Adrenal gland (tissue), 9 donors: ENCODE measurements at regions not wholly inside any gene's neighbourhood (a gene's known extent, or its start where the extent isn't known, plus 50 kb on each side); places are given as distances from the start of the nearest gene placed in this dataset.

Experiments
- DNase-seq, 7 donors: peaks; one replicate each; pipeline ENCODE4 v3.0.0-alpha.2; 2019 to 2020
- H3K27ac ChIP-seq, 5 donors: fragments of 200-600 bp; sonication (generic) in 4 of 5; 1 replicate in 3 of 5; 2 replicates in 2 of 5; pipeline versions ENCODE4 v1.5.1 to v1.8.0; 2016 to 2020; ENCODE audit warnings: mild to moderate bottlenecking in 1 of 5
- H3K27me3 ChIP-seq: fragments of 200-600 bp; 2 replicates; pipeline ENCODE4 v1.8.0; 2021
- H3K36me3 ChIP-seq, 2 donors: fragments of 200-600 bp; replicated peaks in 1 of 2; 1 replicate in 1 of 2; 2 replicates in 1 of 2; pipeline versions ENCODE4 v1.5.1 to v1.8.0; 2018 to 2022
- H3K4me1 ChIP-seq, 2 donors: fragments of 200-600 bp; replicated peaks in 1 of 2; 1 replicate in 1 of 2; 2 replicates in 1 of 2; pipeline versions ENCODE4 v1.5.1 to v1.8.0; 2018 to 2021
- H3K4me3 ChIP-seq, 4 donors: fragments of 200-600 bp; sonication (generic) in 3 of 4; one replicate each; pipeline ENCODE4 v1.5.1; 2016 to 2018
- H3K9me3 ChIP-seq, 3 donors: fragments of 200-600 bp; sonication (generic) in 1 of 3; replicated peaks in 1 of 3; 1 replicate in 2 of 3; 2 replicates in 1 of 3; pipeline versions ENCODE4 v1.5.1 to v1.8.0; 2016 to 2021
- POLR2A ChIP-seq, 2 donors: fragments of 450-650 bp; IDR thresholded peaks; one replicate each; pipeline ENCODE4 v1.6.1; 2017; ENCODE audit warnings: antibody characterized with exemption in 2 of 2, mild to moderate bottlenecking in 2 of 2, moderate library complexity in 1 of 2
- WGBS, 4 donors: extraction: QIAGEN DNeasy Blood & Tissue Kit in 2 of 4; methylation state at CpG; one replicate each; pipeline versions ENCODE4 v1.1.5 to v1.1.7; 2013 to 2017; 5-methylcytosine and 5-hydroxymethylcytosine counted together
- intact Hi-C, 2 donors: fragments of 100-400 bp; cut with DNase I; formaldehyde crosslinking; loops; one replicate each; pipeline versions ENCODE4 v1.14.1 to v1.15.0; 2022 to 2023
- TF ChIP-seq, protein P1 (sequence below), 6 experiments: fragments of 450-650 bp in 4 of 6; fragments of 200-600 bp in 2 of 6; sonication (generic) in 1 of 6; IDR thresholded peaks; 1 replicate in 5 of 6; 2 replicates in 1 of 6; pipeline versions ENCODE4 v1.5.1 to v1.8.0; 2016 to 2021; ENCODE audit warnings: antibody characterized with exemption in 6 of 6, mild to moderate bottlenecking in 2 of 6, moderate library complexity in 1 of 6
- donor health status: healthy with polysubstance abuse.
- donor health status: Bipolar disorder and iron deficiency.
- donor health status: DM: yes; HTN: yes; CAD: no.
- donor health status: DM: no; HTN: no; CAD: no.
- donor health status: DM: no; HTN: no; CAD: no.

DNA sequence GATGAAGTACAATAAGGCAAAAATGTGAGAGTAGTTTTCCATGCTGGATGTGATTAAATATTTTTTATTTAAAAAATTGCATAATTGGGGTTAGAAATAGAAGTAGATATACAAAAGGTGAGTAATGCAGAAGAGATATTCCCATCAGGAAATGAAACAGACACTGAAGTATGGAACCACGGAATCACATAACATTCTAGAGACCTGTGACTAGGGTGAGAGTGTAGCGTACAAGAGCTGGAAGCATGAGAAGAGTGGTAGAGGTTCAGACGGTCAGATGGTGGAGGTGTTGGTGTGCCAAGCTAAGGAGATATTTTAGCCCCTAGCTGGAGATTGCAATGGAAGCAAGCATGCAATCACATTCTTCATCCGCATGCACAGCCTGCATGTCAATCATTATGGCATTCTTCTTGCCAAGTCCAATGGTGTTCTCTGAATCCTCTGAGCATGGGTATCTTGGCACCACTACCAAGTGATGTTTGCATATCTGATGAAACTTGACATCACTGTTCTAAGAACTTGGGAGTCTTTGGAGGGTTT, 587.8 kb downstream of the PSAT1 start:
- no peak overlapping the region for H3K27ac ChIP-seq
- H3K4me1 ChIP-seq = no peaks in the 10 kb centered on the region
- H3K4me3 ChIP-seq = no peak overlapping the region
- no peaks in the 10 kb centered on the region for H3K36me3 ChIP-seq
- TF ChIP-seq, protein P1, sequence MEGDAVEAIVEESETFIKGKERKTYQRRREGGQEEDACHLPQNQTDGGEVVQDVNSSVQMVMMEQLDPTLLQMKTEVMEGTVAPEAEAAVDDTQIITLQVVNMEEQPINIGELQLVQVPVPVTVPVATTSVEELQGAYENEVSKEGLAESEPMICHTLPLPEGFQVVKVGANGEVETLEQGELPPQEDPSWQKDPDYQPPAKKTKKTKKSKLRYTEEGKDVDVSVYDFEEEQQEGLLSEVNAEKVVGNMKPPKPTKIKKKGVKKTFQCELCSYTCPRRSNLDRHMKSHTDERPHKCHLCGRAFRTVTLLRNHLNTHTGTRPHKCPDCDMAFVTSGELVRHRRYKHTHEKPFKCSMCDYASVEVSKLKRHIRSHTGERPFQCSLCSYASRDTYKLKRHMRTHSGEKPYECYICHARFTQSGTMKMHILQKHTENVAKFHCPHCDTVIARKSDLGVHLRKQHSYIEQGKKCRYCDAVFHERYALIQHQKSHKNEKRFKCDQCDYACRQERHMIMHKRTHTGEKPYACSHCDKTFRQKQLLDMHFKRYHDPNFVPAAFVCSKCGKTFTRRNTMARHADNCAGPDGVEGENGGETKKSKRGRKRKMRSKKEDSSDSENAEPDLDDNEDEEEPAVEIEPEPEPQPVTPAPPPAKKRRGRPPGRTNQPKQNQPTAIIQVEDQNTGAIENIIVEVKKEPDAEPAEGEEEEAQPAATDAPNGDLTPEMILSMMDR (IDR thresholded peaks at IDR 0.05) = no peak
- no peak for TF ChIP-seq POLR2A (IDR thresholded peaks at IDR 0.05)
- DNase-seq = no peak
- 87 to 92% (median 90%) methylated on average over 4 of the region's 4 CpGs for WGBS, 4 donors
- H3K9me3 ChIP-seq = no peaks in the 10 kb centered on the region
- no peaks in the 10 kb centered on the region for H3K27me3 ChIP-seq
- intact Hi-C loops = no loop called here

DNA sequence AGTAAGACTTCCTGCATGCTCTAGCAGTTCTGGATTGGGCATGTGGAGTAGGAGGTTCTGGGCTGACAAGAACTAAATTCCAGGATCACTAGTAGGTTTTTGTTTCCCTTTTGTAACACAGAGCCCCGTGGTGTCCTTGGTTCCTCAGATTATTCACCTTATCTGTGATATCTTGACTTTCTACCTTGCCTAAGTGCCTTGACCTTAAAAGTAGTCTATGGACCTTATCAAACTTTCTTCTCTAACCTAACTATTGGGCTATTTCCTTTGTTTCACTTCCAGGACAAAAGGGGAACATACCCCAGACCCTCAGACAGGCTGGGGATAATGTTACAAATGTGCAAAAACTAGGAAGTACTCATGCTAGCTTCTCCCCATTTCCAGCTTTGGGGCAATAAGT, 595.3 kb downstream of the PSAT1 start:
- H3K27ac ChIP-seq = no peak overlapping the region
- no peaks in the 10 kb centered on the region for H3K4me1 ChIP-seq
- no peaks in the 10 kb centered on the region for H3K27me3 ChIP-seq
- 18 to 34% (median 30%) methylated on average over 1 of the region's 1 CpG for WGBS, 4 donors
- TF ChIP-seq, protein P1 (IDR thresholded peaks at IDR 0.05) = no peak
- no peak for TF ChIP-seq POLR2A (IDR thresholded peaks at IDR 0.05)
- H3K9me3 ChIP-seq = no peaks in the 10 kb centered on the region
- H3K4me3 ChIP-seq = no peak overlapping the region
- no peaks in the 10 kb centered on the region for H3K36me3 ChIP-seq
- DNase-seq = no peak
- intact Hi-C loops = no loop called here

DNA sequence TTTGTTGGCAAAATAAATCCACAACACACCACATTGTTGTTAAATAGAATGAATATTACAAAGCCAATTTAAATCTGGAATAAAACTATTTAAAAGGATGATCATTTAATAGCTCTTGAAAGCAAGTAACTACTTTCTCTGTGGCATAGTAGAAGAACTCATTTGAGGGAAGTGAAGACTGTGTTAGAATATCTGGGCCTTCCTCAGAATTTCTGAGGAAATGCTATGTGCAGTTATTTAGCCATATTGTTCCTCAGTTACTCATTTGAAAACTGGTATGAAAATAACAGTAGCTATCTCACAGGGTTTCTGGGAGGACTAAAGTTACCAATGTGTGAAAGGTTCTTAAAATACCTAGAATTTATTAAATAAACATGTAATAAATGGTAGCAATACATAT, 595.8 kb downstream of the PSAT1 start:
- H3K4me3 ChIP-seq = no peak overlapping the region
- no peak overlapping the region for H3K27ac ChIP-seq
- no peaks in the 10 kb centered on the region for H3K4me1 ChIP-seq
- no peak for DNase-seq
- intact Hi-C loops = no loop called here
- TF ChIP-seq POLR2A (IDR thresholded peaks at IDR 0.05) = no peak
- TF ChIP-seq, protein P1 (IDR thresholded peaks at IDR 0.05) = no peak
- no peaks in the 10 kb centered on the region for H3K27me3 ChIP-seq
- H3K36me3 ChIP-seq = no peaks in the 10 kb centered on the region
- no peaks in the 10 kb centered on the region for H3K9me3 ChIP-seq

DNA sequence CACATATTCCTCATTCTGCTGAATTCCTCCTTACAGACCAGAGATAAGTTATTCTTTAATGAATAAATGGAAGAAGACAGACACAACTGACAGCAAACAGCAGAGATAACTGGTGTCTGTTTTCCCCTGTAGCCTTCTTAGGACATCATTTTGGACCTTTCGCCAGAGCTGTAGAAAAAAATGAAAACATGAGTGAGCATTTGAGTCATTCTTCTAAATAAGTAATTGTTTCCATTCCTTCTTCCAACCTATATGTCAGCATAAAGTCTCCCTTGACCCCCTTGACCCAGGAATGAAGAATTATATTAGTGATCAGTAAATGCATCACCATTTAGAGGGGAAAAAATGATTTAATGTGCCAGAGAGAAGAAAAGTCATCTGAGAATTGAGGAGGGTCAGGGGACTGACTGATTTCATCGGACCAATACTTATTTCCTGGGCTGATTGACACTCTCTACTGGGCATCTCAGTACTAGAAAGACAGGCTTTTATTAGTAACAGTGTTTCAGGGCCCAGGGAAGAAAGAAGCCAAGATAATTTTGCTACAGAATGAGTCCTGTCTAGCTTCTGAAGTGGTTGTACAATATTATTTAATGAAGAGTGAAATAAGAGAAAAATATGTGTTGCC, 597.0 kb downstream of the PSAT1 start:
- intact Hi-C loops = no loop called here
- Histone ChIP-seq H3K9me3 (no peaks in the 10 kb centered on the region), H3K27me3 (no peaks in the 10 kb centered on the region), H3K4me3 (no peak overlapping the region), H3K27ac (no peak overlapping the region), H3K36me3 (no peaks in the 10 kb centered on the region), H3K4me1 (peaks cover 0 to 3% of the 10 kb centered on the region in 2 donors)
- TF ChIP-seq, protein P1 (IDR thresholded peaks at IDR 0.05) = no peak
- TF ChIP-seq POLR2A (IDR thresholded peaks at IDR 0.05) = no peak
- 67 to 73% (median 71%) methylated on average over 2 of the region's 2 CpGs for WGBS, 4 donors
- no peak for DNase-seq
